LHCN-M2 (cell line): ENCODE measurements at regions not wholly inside any gene's neighbourhood (a gene's known extent, or its start where the extent isn't known, plus 50 kb on each side); places are given as distances from the start of the nearest gene placed in this dataset.
"Not testable (repeated sequence)": the region's sequence is repeated elsewhere in the genome, so short reads cannot be mapped to it uniquely, and the experiment has no call there.

Source experiments
- DNase-seq: peaks from one replicate; pipeline ENCODE4 v3.0.0-alpha.2; 2012; ENCODE audit warnings: low read depth

- no peak for DNase-seq
Observed at GRCh38 chr6:58073263-58073662, 755.8 kb downstream of the PRIM2 start.

- DNase-seq, result not testable (repeated sequence)
Observed at GRCh38 chr6:58090067-58090466, 772.6 kb downstream of the PRIM2 start.

- DNase-seq, result peak; percentile 20
Observed at GRCh38 chr6:58097251-58097650, 779.8 kb downstream of the PRIM2 start.

GRCh38 chr6:58113960-58114359, 796.5 kb downstream of the PRIM2 start:
- DNase-seq, result peak; percentile 7

GRCh38 chr6:58117162-58117561, 799.7 kb downstream of the PRIM2 start:
- not testable (repeated sequence) for DNase-seq

GRCh38 chr6:58121616-58122015, 804.2 kb downstream of the PRIM2 start:
- not testable (repeated sequence) for DNase-seq

GRCh38 chr6:58123770-58124169, 806.3 kb downstream of the PRIM2 start:
- not testable (repeated sequence) for DNase-seq

- not testable (repeated sequence) for DNase-seq
Observed at GRCh38 chr6:58128549-58128948, 811.1 kb downstream of the PRIM2 start.

- not testable (repeated sequence) for DNase-seq
Observed at GRCh38 chr6:58129098-58129497, 811.7 kb downstream of the PRIM2 start.

- not testable (repeated sequence) for DNase-seq
Observed at GRCh38 chr6:58139746-58140145, 822.3 kb downstream of the PRIM2 start.

- DNase-seq, result not testable (repeated sequence)
Observed at GRCh38 chr6:58171025-58171424, 853.6 kb downstream of the PRIM2 start.

GRCh38 chr6:58181557-58182065, 864.2 kb downstream of the PRIM2 start:
- not testable (repeated sequence) for DNase-seq

GRCh38 chr6:58185300-58185699, 867.9 kb downstream of the PRIM2 start:
- DNase-seq, result not testable (repeated sequence)

GRCh38 chr6:58193209-58193608, 875.8 kb downstream of the PRIM2 start:
- DNase-seq, result peak; percentile 57

GRCh38 chr6:58198301-58198700, 880.9 kb downstream of the PRIM2 start:
- DNase-seq, result peak; percentile 53

GRCh38 chr6:58237124-58237523, 919.7 kb downstream of the PRIM2 start:
- DNase-seq, result not testable (repeated sequence)

GRCh38 chr6:58238421-58238820, 921.0 kb downstream of the PRIM2 start:
- not testable (repeated sequence) for DNase-seq

GRCh38 chr6:58257625-58258024, 940.2 kb downstream of the PRIM2 start:
- not testable (repeated sequence) for DNase-seq

- peak; percentile 32 for DNase-seq
Observed at GRCh38 chr6:58290177-58290576, 972.7 kb downstream of the PRIM2 start.

GRCh38 chr6:58291319-58291718, 973.9 kb downstream of the PRIM2 start:
- peak; percentile 5 for DNase-seq

- DNase-seq, result not testable (repeated sequence)
Observed at GRCh38 chr6:58307901-58308300, 990.5 kb downstream of the PRIM2 start.

- not testable (repeated sequence) for DNase-seq
Observed at GRCh38 chr6:58332108-58332507, 1014.7 kb downstream of the PRIM2 start.

- DNase-seq, result not testable (repeated sequence)
Observed at GRCh38 chr6:58342287-58342686, 1024.9 kb downstream of the PRIM2 start.

GRCh38 chr6:58347534-58347933, 1030.1 kb downstream of the PRIM2 start:
- peak; percentile 22 for DNase-seq
